Gastrocnemius medialis (tissue), 4 donors: ENCODE measurements at regions not wholly inside any gene's neighbourhood (a gene's known extent, or its start where the extent isn't known, plus 50 kb on each side); places are given as distances from the start of the nearest gene placed in this dataset.

Experiments
- CTCF ChIP-seq, 5 experiments: fragments of 450-650 bp in 3 of 5; fragments of 200-600 bp in 2 of 5; sonication (generic) in 2 of 5; IDR thresholded peaks in 4 of 5; conservative IDR thresholded peaks in 1 of 5; 1 replicate in 4 of 5; 2 replicates in 1 of 5; pipeline ENCODE4 v1.5.1; 2016 to 2019; ENCODE audit warnings: antibody characterized with exemption in 5 of 5, mild to moderate bottlenecking in 3 of 5, moderate library complexity in 3 of 5
- POLR2A ChIP-seq, 2 donors: fragments of 450-650 bp; IDR thresholded peaks; one replicate each; pipeline ENCODE4 v1.6.1; 2017; ENCODE audit warnings: antibody characterized with exemption in 2 of 2, mild to moderate bottlenecking in 2 of 2, moderate library complexity in 2 of 2

- TF ChIP-seq CTCF (IDR thresholded peaks at IDR 0.05 in 4 of 5, conservative IDR thresholded peaks at IDR 0.05 in 1 of 5) (no peak), POLR2A (IDR thresholded peaks at IDR 0.05) (no peak)
Measured at GRCh38 chr15:88975891-88976290, 62.7 kb upstream of the MFGE8 start.
